ENCODE measurements at regions not wholly inside any gene's neighbourhood (a gene's known extent, or its start where the extent isn't known, plus 50 kb on each side); places are given as distances from the start of the nearest gene placed in this dataset.

DNA sequence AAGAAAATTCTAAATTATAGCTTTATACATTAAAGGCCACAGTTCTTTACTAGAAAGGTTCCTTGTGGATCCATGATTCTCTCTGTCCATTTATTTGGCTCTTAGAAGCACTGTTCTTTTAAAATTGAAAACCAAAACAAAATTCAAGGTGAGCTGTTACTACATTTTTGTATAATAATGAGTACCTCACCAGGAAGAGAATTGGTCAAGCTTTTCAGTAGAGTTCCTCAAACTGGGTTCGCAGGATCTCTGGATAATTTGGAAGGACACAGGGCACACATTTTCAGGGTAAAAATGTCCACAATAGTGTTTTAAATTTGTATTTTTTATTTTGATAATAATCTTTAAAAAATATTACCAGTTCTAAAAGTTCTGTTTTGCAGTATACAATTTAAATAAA lies 93.0 kb downstream of the PPP1R3A start:
- DNase-seq, result no peak

DNA sequence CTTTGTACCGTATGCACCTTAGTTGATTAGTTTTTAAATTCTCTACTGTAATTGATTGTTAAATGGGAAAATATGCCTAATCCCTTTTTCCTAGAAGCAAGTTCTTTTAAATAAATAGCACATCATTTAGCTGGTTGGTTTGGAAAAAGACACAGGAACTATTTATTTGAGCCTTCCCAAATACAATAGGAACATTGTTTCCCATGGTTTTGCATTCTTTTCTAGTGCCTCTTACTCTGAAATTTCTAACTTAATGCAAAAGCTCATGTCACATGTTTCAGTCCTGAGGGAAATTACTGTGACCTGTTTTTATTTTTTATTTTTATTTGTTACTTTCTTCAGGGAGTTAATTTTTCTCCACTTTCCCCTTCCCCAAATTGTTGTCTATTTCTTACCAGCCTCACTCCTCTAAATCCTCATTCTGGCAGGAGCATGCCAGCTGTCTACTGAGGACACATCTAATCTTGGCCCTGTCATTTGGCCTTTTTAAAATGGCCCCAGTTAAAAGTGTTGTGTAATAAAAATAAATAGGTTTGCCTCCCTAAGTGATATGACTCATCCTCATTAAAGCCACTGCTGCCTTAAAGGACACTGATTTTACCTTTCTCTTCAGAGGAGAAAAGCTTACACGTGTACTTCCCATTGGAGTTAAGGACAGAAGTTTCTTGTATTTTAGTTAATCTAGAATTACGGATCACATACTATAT lies 94.5 kb downstream of the PPP1R3A start:
- no peak for DNase-seq

DNA sequence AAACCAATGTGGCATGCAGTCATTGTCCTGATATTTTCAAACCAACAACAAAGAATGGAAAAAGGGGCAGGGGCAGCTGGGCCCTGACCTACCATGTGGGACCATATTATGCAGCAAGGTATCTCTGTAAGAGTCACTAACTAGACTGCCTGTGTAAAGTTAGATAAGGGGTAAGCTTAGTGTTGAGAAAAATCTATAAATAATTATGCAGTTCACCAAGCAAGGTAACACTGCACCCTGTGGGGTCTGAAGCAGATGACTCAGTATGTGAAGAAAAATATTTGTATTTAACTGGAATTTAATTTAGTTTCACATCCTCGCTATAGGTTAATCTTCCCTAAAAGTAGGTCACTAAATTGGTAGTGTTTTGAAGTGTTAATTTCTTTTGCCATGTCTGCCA lies 99.3 kb downstream of the PPP1R3A start:
- DNase-seq, result no peak

DNA sequence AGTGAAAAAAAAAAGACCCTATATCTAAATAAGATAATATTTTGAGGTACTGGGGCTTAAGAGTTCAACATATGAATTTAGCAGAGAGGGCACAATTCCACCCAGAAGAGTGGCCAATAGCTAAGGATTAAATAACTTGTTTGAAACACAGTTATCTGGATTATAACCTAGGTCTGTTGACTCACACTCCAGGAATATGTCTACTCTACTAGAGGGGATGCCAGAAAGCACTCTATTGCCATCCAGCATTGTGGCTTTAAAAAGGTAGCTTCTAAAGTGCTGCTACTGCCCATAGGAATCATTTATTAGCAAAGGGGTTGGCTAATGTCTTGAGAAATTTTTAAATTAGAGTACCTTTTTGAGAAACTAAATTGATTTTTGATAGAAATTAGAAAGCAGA lies 102.2 kb downstream of the PPP1R3A start:
- no peak for DNase-seq

DNA sequence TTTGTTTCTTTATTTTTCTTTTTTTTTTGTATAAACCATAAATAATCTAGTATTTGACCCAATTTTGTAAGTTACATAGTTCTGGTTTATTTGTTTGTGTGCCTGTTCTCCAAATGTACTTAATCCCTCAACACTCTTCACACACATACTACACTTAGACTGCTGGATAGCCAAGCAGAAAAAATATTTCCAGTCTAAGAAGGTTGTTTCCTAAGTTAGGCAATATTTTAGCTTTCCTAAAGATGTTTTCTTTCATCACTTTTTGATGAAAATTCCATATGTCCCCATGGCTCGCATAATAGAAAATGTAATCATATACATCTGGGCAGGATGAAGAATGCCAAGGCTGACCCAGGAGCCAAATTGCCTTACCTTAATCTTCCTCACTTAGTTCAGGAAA lies 105.3 kb downstream of the PPP1R3A start:
- peak; percentile 39 for DNase-seq

DNA sequence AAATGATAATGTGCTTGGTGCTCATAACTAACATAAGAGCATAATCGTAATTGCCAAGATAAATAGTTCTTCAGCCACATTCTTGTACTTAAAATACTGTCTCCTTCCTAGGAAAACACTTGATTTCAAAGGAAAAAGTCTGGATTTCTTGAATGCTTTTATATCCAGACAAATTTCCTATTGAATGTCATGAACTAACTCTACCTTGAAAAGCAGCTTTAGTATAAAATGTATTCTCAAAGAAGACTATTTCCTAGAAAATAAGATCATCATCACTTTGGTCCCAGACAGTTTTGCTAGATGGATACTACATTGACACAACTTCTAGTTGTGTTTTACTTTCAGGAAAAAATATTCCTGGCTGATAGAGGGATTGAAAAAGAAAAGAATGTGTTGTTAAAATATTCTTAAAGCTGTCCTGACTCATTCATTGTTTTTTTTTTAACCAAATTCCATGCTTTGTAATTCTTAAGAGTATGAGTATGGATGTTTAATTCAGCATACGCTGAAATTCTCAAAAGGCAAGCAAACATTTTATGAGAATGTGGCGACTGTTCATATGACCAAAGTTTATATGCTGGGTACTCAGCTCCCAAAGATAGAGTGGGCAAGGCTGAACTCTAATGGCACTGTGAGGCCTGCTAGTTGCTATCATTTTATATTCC lies 106.1 kb downstream of the PPP1R3A start:
- no peak for DNase-seq

DNA sequence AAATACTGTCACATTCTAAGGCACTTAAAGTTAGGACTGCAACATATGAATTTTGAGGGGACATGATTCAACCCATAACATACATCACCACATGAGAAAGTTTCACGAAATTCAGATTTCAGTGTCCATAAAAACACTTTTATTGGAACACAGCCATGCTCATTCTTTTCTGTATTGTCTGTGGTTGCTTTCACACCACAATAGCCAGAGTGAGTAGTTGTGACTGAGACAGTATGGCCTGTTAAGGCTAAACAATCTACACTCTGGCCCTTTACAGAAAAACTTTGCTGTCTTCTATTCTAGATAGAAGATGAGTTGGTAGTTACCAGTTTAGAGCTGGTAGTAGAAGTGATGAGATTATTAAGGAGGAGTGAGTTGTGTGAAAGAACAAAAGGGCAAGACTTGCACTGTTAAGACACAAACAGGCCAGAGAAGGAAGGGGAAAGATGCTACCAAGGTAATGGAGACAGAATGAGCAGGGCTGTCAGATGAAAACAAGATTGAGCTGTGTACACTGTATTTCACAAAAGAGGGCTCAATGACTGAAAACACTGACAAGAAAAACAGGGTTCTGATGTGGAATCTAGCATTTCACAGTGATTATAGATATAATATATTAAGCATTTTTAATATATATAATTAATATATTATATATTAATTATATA lies 108.6 kb downstream of the PPP1R3A start:
- DNase-seq, result no peak

DNA sequence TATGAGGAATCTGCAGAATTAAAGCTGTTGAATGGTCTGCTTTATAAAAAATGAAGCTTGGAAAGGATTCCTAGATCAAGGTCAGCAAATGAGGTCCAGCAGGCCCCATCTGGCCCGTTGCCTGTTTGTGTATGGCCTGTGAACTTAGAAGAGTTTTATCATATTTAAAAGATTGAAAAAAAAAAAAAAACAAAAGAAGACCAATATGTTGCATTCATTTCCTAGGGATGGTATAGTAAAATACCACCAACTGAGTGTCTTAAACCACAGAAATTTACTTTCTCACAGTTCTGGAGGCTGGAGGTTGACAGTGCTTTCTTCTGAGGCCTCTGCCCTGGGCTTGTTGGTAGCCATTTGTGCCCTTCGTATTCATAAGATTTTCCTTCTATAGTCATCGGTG lies 109.2 kb downstream of the PPP1R3A start:
- no peak for DNase-seq

DNA sequence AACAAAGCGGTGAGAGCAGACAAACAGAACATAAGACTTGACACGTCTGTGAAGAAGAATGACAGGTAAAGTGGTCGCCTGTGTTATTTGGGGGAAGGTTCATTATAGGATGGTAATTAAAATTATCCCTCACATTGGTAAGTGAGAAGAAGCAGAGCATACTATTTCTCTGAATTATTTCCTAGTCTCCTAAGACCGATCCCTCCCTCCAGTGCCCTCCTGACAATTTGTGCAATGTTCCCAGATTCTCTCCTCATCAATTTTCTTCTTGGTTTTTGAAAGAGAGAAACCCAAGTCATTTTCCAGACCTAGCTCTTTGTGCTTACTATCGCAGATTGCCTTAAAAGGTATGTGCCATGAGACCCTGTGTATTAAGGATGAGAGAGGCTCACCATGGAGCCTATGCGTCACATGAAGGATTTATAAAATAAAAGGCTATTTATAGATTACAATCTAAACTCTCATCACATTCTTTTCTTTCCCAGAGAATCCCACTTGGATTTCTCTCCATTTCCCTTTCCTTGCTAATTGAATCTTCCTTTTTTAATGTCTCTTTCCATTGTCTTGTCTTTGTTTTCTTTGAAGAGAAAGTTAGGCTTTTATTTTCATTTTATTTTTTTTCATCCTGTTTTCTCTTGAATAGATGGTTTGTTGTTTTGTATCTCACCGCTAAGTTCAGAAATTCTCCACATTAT lies 112.0 kb downstream of the PPP1R3A start:
- DNase-seq, result no peak

DNA sequence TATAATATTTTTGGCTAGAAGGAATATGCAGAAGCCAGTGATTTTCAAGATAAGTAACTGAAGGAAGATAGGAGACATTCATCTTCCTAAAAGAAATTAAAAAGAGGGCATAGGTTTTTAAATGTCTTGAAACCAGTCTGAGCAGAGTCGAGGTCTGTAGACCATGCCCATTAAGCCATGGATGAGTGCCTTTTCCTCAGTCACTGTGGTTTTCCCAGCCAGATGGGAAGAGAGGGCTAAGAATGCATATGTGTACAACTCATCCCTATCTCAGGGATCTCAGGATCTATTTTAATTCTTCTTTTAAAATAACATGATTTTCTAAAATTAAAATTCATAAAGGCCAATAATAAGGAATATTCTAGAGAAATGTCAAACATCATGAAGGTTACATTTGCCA lies 112.8 kb downstream of the PPP1R3A start:
- no peak for DNase-seq

DNA sequence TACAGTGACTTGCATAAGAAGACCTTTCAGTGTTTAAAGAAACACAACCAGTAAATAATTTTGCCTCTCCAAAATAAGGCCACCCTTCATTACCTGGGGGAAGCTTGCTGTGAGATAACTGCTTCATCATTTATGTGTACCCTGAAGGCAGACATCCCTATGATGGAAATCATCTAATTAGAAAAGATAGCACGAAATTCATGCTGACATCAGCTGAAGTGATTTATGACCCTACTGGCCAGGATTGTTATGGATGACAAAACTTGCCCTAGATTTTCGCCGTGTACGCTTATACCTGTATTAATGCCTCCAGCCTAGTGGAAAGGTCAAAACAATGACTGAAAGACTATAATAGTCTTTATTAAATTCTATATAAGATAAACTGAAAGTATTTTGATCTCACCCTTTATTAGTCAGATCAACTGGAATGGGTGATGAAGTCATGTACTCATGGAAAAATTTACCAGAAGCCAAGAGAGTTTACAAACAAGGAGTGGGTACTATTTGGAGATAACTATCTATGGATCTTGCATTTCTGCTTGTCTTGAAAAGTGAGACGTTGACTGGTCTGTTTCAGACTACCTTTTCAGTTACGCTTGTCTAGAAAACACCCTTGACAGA lies 114.2 kb downstream of the PPP1R3A start:
- no peak for DNase-seq

DNA sequence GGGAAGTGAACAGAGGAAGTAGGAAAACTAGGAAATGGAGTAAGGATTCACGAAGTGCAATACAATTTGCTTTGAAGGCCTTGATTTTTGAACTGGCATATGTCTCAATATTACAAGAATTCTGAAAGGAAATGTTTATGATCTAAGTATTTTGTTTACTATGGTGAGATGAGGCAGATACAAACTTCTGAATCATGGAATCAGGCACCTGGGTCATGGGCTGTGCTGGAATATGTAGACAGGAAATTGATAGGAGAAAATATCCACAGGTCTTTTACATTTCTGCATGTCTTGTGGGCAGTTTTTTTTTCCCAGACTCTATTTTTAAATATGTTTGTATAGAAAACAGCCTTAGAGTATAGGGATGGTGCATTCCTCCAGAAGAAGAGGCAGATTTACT lies 117.1 kb downstream of the PPP1R3A start:
- no peak for DNase-seq

DNA sequence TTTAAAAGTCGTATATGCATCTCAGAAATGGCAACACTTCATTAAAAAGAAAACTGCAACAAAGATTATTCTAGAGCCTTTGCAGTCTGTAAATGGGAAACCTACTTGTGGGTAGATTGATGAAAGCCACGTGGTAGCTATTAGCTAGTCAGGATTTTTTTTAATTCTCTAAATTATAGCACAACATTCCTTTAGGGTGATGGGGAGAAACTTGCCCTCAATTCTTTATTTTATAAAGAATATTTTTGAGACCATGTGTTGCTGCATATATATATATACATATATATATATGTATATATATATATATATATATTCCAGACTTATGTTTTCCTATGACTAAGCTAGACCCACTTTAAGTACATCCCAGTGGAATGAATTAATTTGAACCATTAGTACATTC lies 118.0 kb downstream of the PPP1R3A start:
- no peak for DNase-seq

DNA sequence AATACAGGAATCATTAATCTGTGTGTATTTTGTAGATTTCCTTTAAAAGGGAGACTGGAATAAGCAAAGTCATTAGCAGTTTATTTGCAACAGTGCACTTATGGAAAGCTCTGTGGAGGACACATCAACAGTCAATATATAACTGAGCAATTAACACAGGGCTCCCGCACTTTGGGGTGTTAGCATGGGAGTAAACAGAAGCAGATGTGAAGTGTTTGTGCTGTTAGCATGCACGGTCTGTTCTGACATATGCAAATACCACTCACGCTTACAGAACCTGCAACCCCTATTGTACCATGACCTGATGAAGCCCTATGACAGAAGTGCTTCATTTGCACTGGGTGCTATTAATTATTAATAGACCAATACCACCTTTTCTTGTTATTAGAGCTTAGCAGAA lies 118.9 kb downstream of the PPP1R3A start:
- DNase-seq, result no peak

DNA sequence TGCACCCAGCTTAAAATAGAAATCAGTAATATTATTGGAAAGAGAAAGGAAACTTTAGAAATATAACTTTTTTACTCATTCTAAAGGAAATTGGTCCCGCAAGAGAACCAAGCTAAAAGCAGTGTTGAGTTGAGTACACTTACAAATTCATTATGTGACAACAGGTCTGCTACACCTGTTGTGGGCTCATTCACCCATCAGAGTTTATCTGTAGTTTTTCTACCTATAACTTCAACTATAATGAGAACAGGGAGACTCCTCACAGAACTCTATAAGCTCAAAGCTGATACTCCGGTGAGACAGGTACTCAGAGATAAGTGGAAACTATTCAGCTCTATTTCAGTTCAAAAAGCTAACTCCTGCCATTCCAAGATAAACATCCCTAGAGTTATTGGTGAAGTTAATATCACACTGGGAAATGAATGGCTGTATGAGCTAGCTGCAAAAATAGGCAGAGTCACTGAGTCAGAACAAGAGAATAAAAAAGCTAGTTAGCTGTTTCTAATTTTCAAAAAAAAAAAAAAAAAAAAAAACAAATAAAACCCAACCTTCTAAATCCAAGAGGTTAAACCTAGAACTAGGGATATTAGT lies 121.3 kb downstream of the PPP1R3A start:
- DNase-seq, result no peak

DNA sequence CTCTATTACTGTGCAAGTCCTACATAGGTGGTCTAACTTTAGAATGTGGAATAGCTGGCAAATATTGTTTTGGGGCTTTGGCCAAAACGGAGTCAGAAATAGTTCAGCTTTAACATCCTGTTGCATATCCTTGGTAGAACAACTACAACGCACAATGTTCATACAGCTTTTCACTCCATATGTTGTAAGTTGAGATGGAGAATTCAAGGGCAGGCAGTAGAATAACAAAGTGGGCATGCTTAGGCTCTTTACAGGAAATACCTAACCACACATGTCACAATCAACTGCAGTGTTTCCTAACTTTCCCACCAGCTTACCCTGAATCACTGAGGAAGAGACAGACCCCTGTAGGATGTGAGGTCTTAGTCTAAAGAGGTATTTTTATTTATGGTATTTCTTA lies 122.3 kb downstream of the PPP1R3A start:
- no peak for DNase-seq

DNA sequence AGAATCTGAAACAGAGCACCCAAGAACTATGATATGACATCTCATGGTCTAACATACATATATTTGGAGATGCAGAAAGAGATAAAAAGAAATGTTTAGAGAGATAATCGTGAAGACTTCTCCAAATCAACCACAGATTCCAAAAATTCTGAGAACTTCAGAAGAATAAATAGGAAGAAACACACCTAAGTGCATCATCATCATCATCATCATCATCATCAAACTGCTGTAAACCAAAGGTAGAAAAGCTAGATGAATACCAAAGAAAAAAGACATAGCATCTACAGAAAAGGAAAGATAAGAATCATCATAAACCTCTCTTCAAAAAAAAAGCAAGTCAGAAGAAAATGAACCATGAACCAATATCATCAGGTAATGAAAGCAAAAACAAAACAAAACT lies 124.2 kb downstream of the PPP1R3A start:
- no peak for DNase-seq

DNA sequence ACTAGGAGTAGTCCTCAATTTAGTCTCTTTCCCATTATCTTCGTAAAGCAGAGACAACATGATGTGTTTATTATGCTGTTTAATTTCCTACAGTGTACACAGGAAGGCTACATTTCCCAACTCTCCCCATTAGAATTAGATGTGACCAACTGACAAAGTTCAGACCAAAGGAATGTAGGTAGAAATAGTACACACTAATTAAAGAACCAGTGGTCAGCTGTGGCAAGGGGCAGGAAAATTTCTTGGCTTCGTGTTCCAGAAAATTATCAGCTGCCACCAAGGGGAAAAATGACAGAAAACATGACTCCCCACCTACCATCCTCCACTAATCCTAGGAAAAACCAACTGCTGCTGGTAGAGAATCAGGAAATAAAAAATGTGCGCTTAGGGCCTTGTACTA lies 125.6 kb downstream of the PPP1R3A start:
- DNase-seq, result no peak

DNA sequence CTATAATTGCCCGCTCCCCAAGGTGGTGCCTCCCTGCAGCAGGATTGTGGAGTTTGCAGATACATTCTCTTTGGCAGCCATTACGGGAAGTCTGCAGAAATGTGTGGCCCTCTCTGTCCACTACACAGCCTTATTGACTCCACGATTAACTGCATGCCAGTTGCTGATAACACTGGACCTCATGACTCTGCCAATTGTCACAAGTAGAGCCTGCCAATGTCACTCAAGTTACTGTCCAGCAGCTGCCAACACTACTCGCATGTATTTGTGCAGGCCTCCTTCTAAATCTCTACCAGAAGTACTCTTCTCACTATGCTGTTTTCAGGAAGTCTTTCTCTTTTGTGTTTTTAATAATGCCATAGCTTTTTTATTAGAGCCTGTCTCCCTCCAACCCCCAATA lies 128.8 kb downstream of the PPP1R3A start:
- no peak for DNase-seq

DNA sequence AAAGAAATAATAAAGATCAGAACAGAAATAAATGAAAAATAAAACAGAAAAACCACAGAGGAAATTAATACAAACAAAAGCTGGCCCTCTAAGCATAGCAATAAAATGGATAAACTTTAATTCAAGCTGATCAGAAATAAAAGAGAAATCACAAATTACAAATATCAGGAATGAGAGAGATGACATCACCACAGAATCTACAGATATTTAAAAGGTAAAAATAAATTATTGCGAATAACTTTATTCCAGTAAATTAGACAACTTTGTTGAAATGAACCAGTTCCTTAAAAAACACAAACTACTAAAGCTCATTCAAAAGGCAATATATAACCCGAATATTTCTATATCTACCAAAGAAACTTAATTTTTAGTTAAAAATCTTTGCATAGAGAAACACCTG lies 131.7 kb downstream of the PPP1R3A start:
- no peak for DNase-seq

DNA sequence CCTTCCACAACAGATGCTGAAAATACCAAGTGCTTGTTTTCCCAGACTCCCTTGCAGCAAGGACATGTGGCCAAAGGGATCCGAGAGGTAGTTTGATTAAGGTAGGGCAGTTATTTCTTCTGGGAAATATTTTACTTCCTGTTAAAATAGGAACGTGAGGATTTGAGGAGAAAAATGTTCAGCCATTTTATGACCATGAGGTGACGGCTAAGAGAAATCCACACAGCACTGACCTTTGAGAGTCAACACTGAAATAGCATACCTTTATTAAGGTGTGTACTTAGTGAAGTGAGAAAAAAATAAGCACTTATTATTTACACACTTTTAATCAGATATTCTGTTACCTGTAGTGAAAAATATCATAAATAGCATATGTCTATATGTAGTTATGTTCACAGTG lies 133.9 kb downstream of the PPP1R3A start:
- DNase-seq, result no peak

DNA sequence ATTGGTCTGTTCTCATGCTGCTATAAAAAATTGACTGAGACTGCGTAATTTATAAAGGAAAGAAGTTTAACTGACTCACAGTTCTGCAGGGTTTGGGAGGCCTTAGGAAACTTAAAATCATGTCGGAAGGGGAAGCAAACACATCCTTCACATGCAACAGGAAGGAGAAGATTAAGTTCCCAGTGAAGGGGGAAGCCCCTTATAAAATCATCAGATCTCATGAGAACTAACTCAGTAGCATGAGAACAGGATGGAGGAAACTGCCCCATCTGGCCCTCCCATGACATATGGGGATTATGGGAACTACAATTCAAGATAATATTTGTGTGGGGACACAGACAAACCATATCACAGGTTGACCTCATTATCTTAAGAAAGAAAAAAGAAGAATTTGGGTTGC lies 134.5 kb downstream of the PPP1R3A start:
- DNase-seq, result no peak

DNA sequence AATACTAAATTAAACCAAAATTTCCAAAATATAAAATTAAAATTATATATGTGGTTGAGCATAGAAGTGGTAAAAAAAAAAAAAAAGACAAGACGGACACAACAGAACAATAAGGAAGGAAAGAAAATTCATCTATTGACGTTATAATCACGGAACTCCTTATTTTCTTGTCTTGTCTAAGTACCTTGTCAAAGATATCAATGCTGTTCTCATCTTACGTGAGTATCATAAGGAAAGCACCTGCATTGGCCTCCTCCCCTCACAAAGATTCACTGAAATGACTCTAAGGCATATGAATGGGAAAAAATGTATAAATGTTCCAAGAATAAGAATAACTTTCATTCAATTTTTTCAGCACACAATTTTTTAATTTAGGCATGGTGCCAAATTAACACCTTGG lies 135.4 kb downstream of the PPP1R3A start:
- DNase-seq, result no peak
